HepG2 (cell line): ENCODE measurements at regions not wholly inside any gene's neighbourhood (a gene's known extent, or its start where the extent isn't known, plus 50 kb on each side); places are given as distances from the start of the nearest gene placed in this dataset.

Experiments
- CAMTA2 ChIP-seq: sonication (generic); formaldehyde crosslinking; IDR thresholded peaks from 2 replicates; pipeline ENCODE4 v1.4.0; 2020; ENCODE audit warnings: mild to moderate bottlenecking, missing genetic modification reagents, borderline replicate concordance
- CBX2 ChIP-seq, 2 experiments: fragments of 200-600 bp in 1 of 2; sonication (generic); formaldehyde crosslinking in 1 of 2; IDR thresholded peaks; 2 replicates each; pipeline versions ENCODE4 v1.7.0 to v1.8.1; 2018 to 2022; ENCODE audit warnings: low read depth in 2 of 2, low read length in 1 of 2, mild to moderate bottlenecking in 1 of 2, missing genetic modification reagents in 1 of 2
- EED ChIP-seq: sonication (generic); formaldehyde crosslinking; IDR thresholded peaks from 2 replicates; pipeline ENCODE4 v1.5.0; 2020; ENCODE audit warnings: mild to moderate bottlenecking, missing genetic modification reagents
- EP300 ChIP-seq, 3 experiments: sonication (generic) in 1 of 3; formaldehyde crosslinking in 1 of 3; IDR thresholded peaks; 2 replicates each; pipeline versions ENCODE4 v1.5.1 to v1.6.1; 2011 to 2020; ENCODE audit warnings: low read depth in 2 of 3, low read length in 2 of 3, borderline replicate concordance in 1 of 3, improper control_type of control experiment in 1 of 3, mild to moderate bottlenecking in 1 of 3, missing genetic modification reagents in 1 of 3, moderate library complexity in 1 of 3
- ETS1 ChIP-seq: sonication (generic); formaldehyde crosslinking; IDR thresholded peaks from 2 replicates; pipeline ENCODE4 v1.4.0; 2020; ENCODE audit warnings: missing genetic modification reagents
- FOXP4 ChIP-seq: sonication (generic); formaldehyde crosslinking; IDR thresholded peaks from 2 replicates; pipeline ENCODE4 v1.4.0; 2020; ENCODE audit warnings: missing genetic modification reagents
- HNRNPK ChIP-seq: fragments of 200-400 bp; formaldehyde crosslinking; IDR thresholded peaks from 2 replicates; pipeline ENCODE4 v1.6.1; 2018; ENCODE audit warnings: low read length, low read depth, moderate library complexity, mild to moderate bottlenecking; ENCODE audit not compliant: poor library complexity, severe bottlenecking
- KLF13 ChIP-seq: sonication (generic); formaldehyde crosslinking; IDR thresholded peaks from 2 replicates; pipeline ENCODE4 v1.4.0; 2020; ENCODE audit warnings: mild to moderate bottlenecking, missing genetic modification reagents
- MLX ChIP-seq: IDR thresholded peaks from 2 replicates; pipeline ENCODE4 v1.6.1; 2016
- NPAS2 ChIP-seq: sonication (generic); formaldehyde crosslinking; IDR thresholded peaks from 2 replicates; pipeline ENCODE4 v1.8.0; 2022; ENCODE audit warnings: mild to moderate bottlenecking, missing genetic modification reagents, borderline replicate concordance
- SNRNP70 ChIP-seq: fragments of 200-400 bp; formaldehyde crosslinking; IDR thresholded peaks from 2 replicates; pipeline ENCODE4 v1.6.1; 2017; ENCODE audit warnings: mild to moderate bottlenecking, low read depth, low read length, moderate library complexity
- TAF1 ChIP-seq: sonication (generic); formaldehyde crosslinking; IDR thresholded peaks from 2 replicates; pipeline ENCODE4 v1.4.0; 2020; ENCODE audit warnings: missing genetic modification reagents
- THAP11 ChIP-seq: IDR thresholded peaks from 2 replicates; pipeline ENCODE4 v1.6.1; 2016; ENCODE audit warnings: missing biosample characterization, missing genetic modification reagents
- ZBTB38 ChIP-seq: sonication (generic); formaldehyde crosslinking; IDR thresholded peaks from 2 replicates; pipeline ENCODE4 v1.5.1; 2020; ENCODE audit warnings: mild to moderate bottlenecking, missing genetic modification reagents
- ZC3H4 ChIP-seq: sonication (generic); formaldehyde crosslinking; IDR thresholded peaks from 2 replicates; pipeline ENCODE4 v1.4.0; 2020; ENCODE audit warnings: missing genetic modification reagents, borderline replicate concordance
- ZFP1 ChIP-seq: IDR thresholded peaks from 2 replicates; pipeline ENCODE4 v1.6.1; 2016
- ZNF280D ChIP-seq: sonication (generic); formaldehyde crosslinking; IDR thresholded peaks from 2 replicates; pipeline ENCODE4 v1.5.1; 2020; ENCODE audit warnings: mild to moderate bottlenecking, missing genetic modification reagents
- ZNF296 ChIP-seq: sonication (generic); formaldehyde crosslinking; conservative IDR thresholded peaks from 2 replicates; pipeline ENCODE4 v1.5.0; 2020; ENCODE audit warnings: mild to moderate bottlenecking, missing genetic modification reagents
- ZNF34 ChIP-seq: sonication (generic); formaldehyde crosslinking; IDR thresholded peaks from 2 replicates; pipeline ENCODE4 v1.4.0; 2020; ENCODE audit warnings: mild to moderate bottlenecking, missing genetic modification reagents, borderline replicate concordance
- ZNF354B ChIP-seq: sonication (generic); formaldehyde crosslinking; IDR thresholded peaks from 2 replicates; pipeline ENCODE4 v1.8.0; 2022; ENCODE audit warnings: mild to moderate bottlenecking, missing genetic modification reagents
- ZNF564 ChIP-seq: sonication (generic); formaldehyde crosslinking; IDR thresholded peaks from 2 replicates; pipeline ENCODE4 v1.8.1; 2023; ENCODE audit warnings: mild to moderate bottlenecking, missing genetic modification reagents
- ZNF629 ChIP-seq: sonication (generic); formaldehyde crosslinking; conservative IDR thresholded peaks from 2 replicates; pipeline ENCODE4 v1.5.0; 2020; ENCODE audit warnings: missing genetic modification reagents

GRCh38 chr15:66931768-66932633 is 133.4 kb upstream of the SMAD3 start (continued):
- TF ChIP-seq FOXP4 (peak; percentile 96), TAF1 (CRISPR knock-in tag) (no peak), NPAS2 (no peak), ZNF280D (CRISPR knock-in tag) (0 out of 2 replicates have a peak, but pooled peaks have one; percentile 36), ETS1 (CRISPR knock-in tag) (no peak), ZNF629 (no peak), ZNF34 (CRISPR knock-in tag) (no peak), CAMTA2 (no peak), ZC3H4 (no peak), THAP11 (CRISPR knock-in tag) (no peak; the same call in 1 of the 2 replicates), MLX (CRISPR knock-in tag) (no peak), EP300 (IDR thresholded peaks at IDR 0.05; ENCODE audit: low read depth in 2 of 2, low read length in 2 of 2) (peak in 1 of 2 experiments; percentile 79; a peak in 2 of 4 replicates), EP300 (CRISPR knock-in tag; IDR thresholded peaks at IDR 0.05; ENCODE audit: borderline replicate concordance) (peak; percentile 74), ZNF564 (CRISPR knock-in tag) (no peak), KLF13 (CRISPR knock-in tag) (no peak), ZNF354B (CRISPR knock-in tag) (no peak), ZBTB38 (CRISPR knock-in tag) (peak; percentile 37), SNRNP70 (no peak), CBX2 (IDR thresholded peaks at IDR 0.05; ENCODE audit: low read depth, low read length) (no peak), CBX2 (CRISPR knock-in tag; IDR thresholded peaks at IDR 0.05; ENCODE audit: low read depth) (no peak), EED (CRISPR knock-in tag) (no peak), ZFP1 (CRISPR knock-in tag) (peak; percentile 48; the same call in 1 of the 2 replicates), HNRNPK (no peak), ZNF296 (CRISPR knock-in tag) (no peak)
